H1 (cell line): ENCODE measurements at regions not wholly inside any gene's neighbourhood (a gene's known extent, or its start where the extent isn't known, plus 50 kb on each side); places are given as distances from the start of the nearest gene placed in this dataset.

Source experiments
- CTCF ChIA-PET: fragments of 300-600 bp; sonication (Branson Sonifier 250); formaldehyde crosslinking; loops from one replicate; lab custom pipeline; 2021; ENCODE audit not compliant: partially characterized antibody; lab: Charles Lee
- POLR2A ChIA-PET: fragments of 300-600 bp; sonication (Branson Sonifier 250); formaldehyde crosslinking; loops from one replicate; lab custom pipeline; 2021; ENCODE audit warnings: inconsistent platforms; ENCODE audit not compliant: partially characterized antibody; lab: Charles Lee
- DNase-seq, 2 experiments: peaks; one replicate each; pipeline versions ENCODE4 v3.0.0 to v3.0.0-alpha.2; 2010 to 2022; ENCODE audit warnings: low spot score in 2 of 2, low read depth in 1 of 2, mixed read lengths in 1 of 2
- FAIRE-seq: peaks from 2 replicates; lab custom pipeline; 2011; peaks lifted over from hg19 to GRCh38; lab: Jason Lieb, UNC
- H2AFZ ChIP-seq: 2 replicates; pipeline ENCODE4 v1.8.1; 2012; ENCODE audit warnings: low read length, inconsistent platforms
- H2AK5ac ChIP-seq: 2 replicates; pipeline ENCODE4 v1.6.1; 2013; ENCODE audit warnings: low read depth, low read length
- H2BK120ac ChIP-seq: replicated peaks from 2 replicates; pipeline ENCODE3; 2013; ENCODE audit warnings: low read depth, low read length, inconsistent platforms
- H2BK12ac ChIP-seq: 2 replicates; pipeline ENCODE4 v1.6.1; 2013; ENCODE audit warnings: low read depth, low read length
- H2BK15ac ChIP-seq: 2 replicates; pipeline ENCODE4 v1.6.1; 2013; ENCODE audit warnings: low read length
- H2BK20ac ChIP-seq: 2 replicates; pipeline ENCODE4 v1.6.1; 2013; ENCODE audit warnings: low read length
- H2BK5ac ChIP-seq: 2 replicates; pipeline ENCODE4 v1.6.1; 2013; ENCODE audit warnings: low read depth, low read length
- H3K14ac ChIP-seq: 2 replicates; pipeline ENCODE4 v1.6.1; 2013; ENCODE audit warnings: inconsistent platforms; ENCODE audit not compliant: insufficient read length
- H3K18ac ChIP-seq: 2 replicates; pipeline ENCODE4 v1.6.1; 2013; ENCODE audit warnings: low read length; ENCODE audit errors: extremely low read depth
- H3K23ac ChIP-seq: 2 replicates; pipeline ENCODE4 v1.6.1; 2013; ENCODE audit warnings: inconsistent platforms; ENCODE audit not compliant: insufficient read length
- H3K23me2 ChIP-seq: 2 replicates; pipeline ENCODE4 v1.6.1; 2013; ENCODE audit warnings: low read depth, low read length
- H3K27ac ChIP-seq: 2 replicates; pipeline ENCODE4 v1.6.1; 2011; ENCODE audit warnings: low read depth, low read length, inconsistent platforms
- H3K27me3 ChIP-seq, 4 experiments: replicated peaks in 1 of 4; 1 replicate in 1 of 4; 2 replicates in 3 of 4; pipeline versions ENCODE4 v1.6.1 to v1.8.1; 2011 to 2013; ENCODE audit warnings: low read length in 3 of 4, mild to moderate bottlenecking in 3 of 4, inconsistent platforms in 2 of 4, mixed read lengths in 2 of 4, moderate library complexity in 1 of 4; ENCODE audit not compliant: control insufficient read depth in 3 of 4, insufficient read depth in 3 of 4; ENCODE audit errors: extremely low read depth in 1 of 4
- H3K36me3 ChIP-seq, 4 experiments: 2 replicates each; pipeline versions ENCODE4 v1.6.1 to v1.8.1; 2011 to 2013; ENCODE audit warnings: mild to moderate bottlenecking in 4 of 4, low read length in 3 of 4, moderate library complexity in 2 of 4, control low read depth in 1 of 4, inconsistent platforms in 1 of 4; ENCODE audit not compliant: insufficient read depth in 4 of 4, control insufficient read depth in 2 of 4
- H3K4ac ChIP-seq: replicated peaks from 2 replicates; pipeline ENCODE3; 2013; ENCODE audit warnings: low read length, low read depth, mixed read lengths, inconsistent platforms; ENCODE audit not compliant: insufficient read length
- H3K4me1 ChIP-seq, 4 experiments: replicated peaks in 1 of 4; 1 replicate in 1 of 4; 2 replicates in 3 of 4; pipeline versions ENCODE4 v1.6.1 to v1.8.1; 2011 to 2013; ENCODE audit warnings: low read length in 3 of 4, inconsistent platforms in 2 of 4, mixed read lengths in 1 of 4; ENCODE audit not compliant: insufficient read depth in 4 of 4, control insufficient read depth in 3 of 4
- H3K4me2 ChIP-seq, 2 experiments: 2 replicates each; pipeline versions ENCODE4 v1.6.1 to v1.8.1; 2011 to 2013; ENCODE audit warnings: low read depth in 2 of 2, low read length in 2 of 2, control low read depth in 1 of 2, inconsistent platforms in 1 of 2, mild to moderate bottlenecking in 1 of 2; ENCODE audit not compliant: insufficient read depth in 1 of 2
- H3K4me3 ChIP-seq, 4 experiments: fragments of 200-600, 300-600 bp in 1 of 4; sonication (generic), shearing (Covaris generic), sonication (Bioruptor Twin) in 1 of 4; 2 replicates each; pipeline versions ENCODE4 v1.5.1 to v1.8.1; 2011 to 2016; ENCODE audit warnings: low read length in 4 of 4, low read depth in 3 of 4, control low read depth in 2 of 4, inconsistent platforms in 2 of 4, mild to moderate bottlenecking in 2 of 4, mixed read lengths in 1 of 4, moderate library complexity in 1 of 4; ENCODE audit not compliant: insufficient read depth in 2 of 4; ENCODE audit errors: extremely low read depth in 1 of 4
- H3K56ac ChIP-seq: replicated peaks from 2 replicates; pipeline ENCODE3; 2013; ENCODE audit warnings: low read depth, mild to moderate bottlenecking, mixed read lengths, low read length, inconsistent platforms; ENCODE audit not compliant: insufficient read length
- H3K79me1 ChIP-seq: 2 replicates; pipeline ENCODE4 v1.6.1; 2013; ENCODE audit warnings: low read depth, low read length, control low read depth
- H3K79me2 ChIP-seq, 2 experiments: 2 replicates each; pipeline versions ENCODE4 v1.6.1 to v1.8.1; 2012 to 2013; ENCODE audit warnings: low read length in 2 of 2, mild to moderate bottlenecking in 2 of 2, inconsistent platforms in 1 of 2; ENCODE audit not compliant: insufficient read depth in 2 of 2, control insufficient read depth in 1 of 2
- H3K9ac ChIP-seq, 4 experiments: replicated peaks in 1 of 4; 1 replicate in 1 of 4; 2 replicates in 3 of 4; pipeline versions ENCODE4 v1.6.1 to v1.8.1; 2011 to 2013; ENCODE audit warnings: low read depth in 3 of 4, low read length in 3 of 4, control low read depth in 2 of 4, mild to moderate bottlenecking in 2 of 4, moderate library complexity in 2 of 4, inconsistent platforms in 1 of 4; ENCODE audit errors: extremely low read depth in 1 of 4
- H3K9me3 ChIP-seq, 2 experiments: 2 replicates each; pipeline versions ENCODE4 v1.6.1 to v1.8.1; 2012 to 2013; ENCODE audit warnings: mild to moderate bottlenecking in 2 of 2, moderate library complexity in 2 of 2, control low read depth in 1 of 2, inconsistent platforms in 1 of 2, low read depth in 1 of 2, low read length in 1 of 2, mixed read lengths in 1 of 2; ENCODE audit not compliant: insufficient read depth in 2 of 2
- H4K20me1 ChIP-seq, 2 experiments: replicated peaks in 1 of 2; 2 replicates each; pipeline versions ENCODE3 to v1.8.1; 2011 to 2013; ENCODE audit warnings: inconsistent platforms in 2 of 2, low read length in 2 of 2, mild to moderate bottlenecking in 1 of 2; ENCODE audit not compliant: insufficient read depth in 2 of 2, control insufficient read depth in 1 of 2
- H4K5ac ChIP-seq: 2 replicates; pipeline ENCODE4 v1.6.1; 2013; ENCODE audit warnings: low read length, low read depth, mixed read lengths, inconsistent platforms; ENCODE audit not compliant: insufficient read length
- H4K8ac ChIP-seq: 2 replicates; pipeline ENCODE4 v1.8.0; 2013; ENCODE audit warnings: mild to moderate bottlenecking, moderate library complexity, low read length, inconsistent platforms; ENCODE audit not compliant: insufficient read depth; ENCODE audit errors: extremely low read depth
- H4K91ac ChIP-seq: replicated peaks from 2 replicates; pipeline ENCODE3; 2013; ENCODE audit warnings: low read length, mixed read lengths, inconsistent platforms; ENCODE audit not compliant: insufficient read length
- MAX ChIP-seq: IDR thresholded peaks from 2 replicates; pipeline ENCODE4 v1.6.1; 2012; ENCODE audit warnings: inconsistent platforms
- ZNF274 ChIP-seq: IDR thresholded peaks from 2 replicates; pipeline ENCODE4 v1.7.0; 2012; ENCODE audit warnings: low read length, borderline replicate concordance; ENCODE audit errors: extremely low read depth
- whole genome bisulfite sequencing, 2 experiments: shearing (Covaris generic) in 1 of 2; methylation state at CpG; one replicate each; pipeline versions ENCODE4 v1.1.6 to v1.1.7; 2013 to 2015; ENCODE audit warnings: low lambda C conversion rate in 2 of 2, mixed read lengths in 2 of 2, inconsistent platforms in 1 of 2, low coverage in 1 of 2, missing lambda C conversion rate in 1 of 2; ENCODE audit not compliant: insufficient replicate concordance in 2 of 2, insufficient coverage in 1 of 2, insufficient read length in 1 of 2; ENCODE audit errors: extremely low coverage in 1 of 2, missing lambda C conversion rate in 1 of 2; 5-methylcytosine and 5-hydroxymethylcytosine counted together

- H3K4me1 ChIP-seq, result peaks cover 0 to 8% (median 3%) of the 10 kb centered on the region in 4 experiments; a peak in 4 of 7 replicates
- TF ChIP-seq MAX (peak; percentile 55), ZNF274 (no peak)
- H4K5ac ChIP-seq, result no peak overlapping the region
- H3K79me2 ChIP-seq, result no peaks in the 10 kb centered on the region
- WGBS, 2 experiments, result 82% methylated on average over 3 of the region's 3 CpGs; no CpG with 5 or more reads in 1 of the 2 experiments
- H2AFZ ChIP-seq, result no peak overlapping the region
- no peaks in the 10 kb centered on the region for H3K36me3 ChIP-seq
- H3K23me2 ChIP-seq, result no peaks in the 10 kb centered on the region; the same call in 1 of the 2 replicates
- no peak overlapping the region for H3K56ac ChIP-seq
- no peaks in the 10 kb centered on the region for H3K79me1 ChIP-seq
- no peak overlapping the region for H2BK15ac ChIP-seq
- 0 out of 7 replicates have a peak, but pooled peaks cover 0 to 3% (median 0%) of the 10 kb centered on the region in 4 experiments for H3K27me3 ChIP-seq
- H4K20me1 ChIP-seq, result no peaks in the 10 kb centered on the region
- DNase-seq, result no peak
- peak; percentile 24 for FAIRE-seq
- CTCF ChIA-PET, result interaction anchor here (0.8 to 1.3 kb wide), 3 partner anchors 17 to 313 kb away, joined by 3 read pairs; no protein-coding TSS in a partner anchor
- POLR2A ChIA-PET, result no interaction called here
- H4K8ac ChIP-seq, result no peak overlapping the region
- H3K4ac ChIP-seq, result no peak overlapping the region
- no peak overlapping the region for H3K14ac ChIP-seq
- no peak overlapping the region for H3K23ac ChIP-seq
- no peak overlapping the region for H2BK120ac ChIP-seq
- H3K4me2 ChIP-seq, result no peak overlapping the region
- H2BK12ac ChIP-seq, result no peak overlapping the region
- H3K4me3 ChIP-seq, result no peak overlapping the region
- no peak overlapping the region for H2BK5ac ChIP-seq
- no peak overlapping the region for H2AK5ac ChIP-seq
- H3K18ac ChIP-seq, result no peak overlapping the region
- no peak overlapping the region; the same call in 1 of the 2 replicates for H2BK20ac ChIP-seq
- no peak overlapping the region for H3K9ac ChIP-seq
- no peaks in the 10 kb centered on the region; a peak in 1 of 4 replicates for H3K9me3 ChIP-seq
- H4K91ac ChIP-seq, result no peak overlapping the region
- H3K27ac ChIP-seq, result no peak overlapping the region
Measured at GRCh38 chr16:51682905-51683304, 531.8 kb upstream of the SALL1 start.
